AG04450 (cell line): ENCODE measurements at regions not wholly inside any gene's neighbourhood (a gene's known extent, or its start where the extent isn't known, plus 50 kb on each side); places are given as distances from the start of the nearest gene placed in this dataset.

Experiments used
- CTCF ChIA-PET: fragments of 300-600, 350-600 bp; formaldehyde crosslinking; extraction: SDS; loops from one replicate; lab custom pipeline; 2022; ENCODE audit warnings: antibody characterized with exemption, inconsistent platforms; lab: Charles Lee
- POLR2A ChIA-PET: fragments of 350-600 bp; formaldehyde crosslinking; extraction: SDS; loops from one replicate; lab custom pipeline; 2021; ENCODE audit warnings: antibody characterized with exemption, inconsistent platforms; lab: Yijun Ruan, JAX
- DNase-seq: peaks from one replicate; pipeline ENCODE4 v3.0.0-alpha.2; 2011; ENCODE audit warnings: low read depth, low spot score
- H3K27ac ChIP-seq: one replicate; pipeline ENCODE4 v1.5.1; 2012; ENCODE audit warnings: low read depth, low read length, control low read depth
- H3K27me3 ChIP-seq: one replicate; pipeline ENCODE4 v1.6.0; 2012; ENCODE audit warnings: low read length; ENCODE audit not compliant: control insufficient read depth, insufficient read depth
- H3K4me3 ChIP-seq: 2 replicates; pipeline ENCODE4 v1.5.1; 2011; ENCODE audit warnings: mild to moderate bottlenecking, low read depth, low read length, control low read depth
- H3K9me3 ChIP-seq: 2 replicates; pipeline ENCODE4 v1.5.1; 2012; ENCODE audit warnings: low read length; ENCODE audit not compliant: control insufficient read depth, insufficient read depth
- TF ChIP-seq, protein P1 (sequence below): IDR thresholded peaks from 2 replicates; pipeline ENCODE4 v1.5.1; 2011; ENCODE audit warnings: low read depth, low read length, control low read depth, inconsistent platforms

- Histone ChIP-seq H3K9me3 (no peaks in the 10 kb centered on the region; the same call in 1 of the 2 replicates), H3K27me3 (no peaks in the 10 kb centered on the region), H3K4me3 (no peak overlapping the region), H3K27ac (no peak overlapping the region)
- CTCF ChIA-PET = no interaction called here
- POLR2A ChIA-PET = no interaction called here
- DNase-seq = no peak
- TF ChIP-seq, protein P1, sequence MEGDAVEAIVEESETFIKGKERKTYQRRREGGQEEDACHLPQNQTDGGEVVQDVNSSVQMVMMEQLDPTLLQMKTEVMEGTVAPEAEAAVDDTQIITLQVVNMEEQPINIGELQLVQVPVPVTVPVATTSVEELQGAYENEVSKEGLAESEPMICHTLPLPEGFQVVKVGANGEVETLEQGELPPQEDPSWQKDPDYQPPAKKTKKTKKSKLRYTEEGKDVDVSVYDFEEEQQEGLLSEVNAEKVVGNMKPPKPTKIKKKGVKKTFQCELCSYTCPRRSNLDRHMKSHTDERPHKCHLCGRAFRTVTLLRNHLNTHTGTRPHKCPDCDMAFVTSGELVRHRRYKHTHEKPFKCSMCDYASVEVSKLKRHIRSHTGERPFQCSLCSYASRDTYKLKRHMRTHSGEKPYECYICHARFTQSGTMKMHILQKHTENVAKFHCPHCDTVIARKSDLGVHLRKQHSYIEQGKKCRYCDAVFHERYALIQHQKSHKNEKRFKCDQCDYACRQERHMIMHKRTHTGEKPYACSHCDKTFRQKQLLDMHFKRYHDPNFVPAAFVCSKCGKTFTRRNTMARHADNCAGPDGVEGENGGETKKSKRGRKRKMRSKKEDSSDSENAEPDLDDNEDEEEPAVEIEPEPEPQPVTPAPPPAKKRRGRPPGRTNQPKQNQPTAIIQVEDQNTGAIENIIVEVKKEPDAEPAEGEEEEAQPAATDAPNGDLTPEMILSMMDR = no peak
These were observed 74.1 kb upstream of the SYK start for GRCh38 chr9:90727488-90727887.

DNA sequence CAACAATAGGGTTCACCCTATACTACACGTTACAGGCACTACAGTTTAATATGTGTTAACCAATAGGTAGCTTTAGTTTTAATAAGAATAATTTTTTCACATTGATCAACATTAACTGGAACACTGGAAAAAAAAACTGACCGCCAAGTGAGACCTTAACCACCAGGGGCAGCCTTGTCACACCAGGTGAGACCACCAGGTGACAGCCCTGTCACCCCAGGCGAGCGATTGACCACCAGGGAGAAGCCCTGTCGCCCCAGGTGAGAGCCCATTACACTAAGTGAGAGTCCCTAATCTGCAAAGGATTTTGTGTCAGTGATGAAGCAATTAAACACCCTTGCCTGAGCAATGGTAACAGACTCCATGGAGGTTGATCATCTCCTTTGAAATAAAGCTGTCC is 75.4 kb upstream of the SYK start:
- CTCF ChIA-PET = no interaction called here

DNA sequence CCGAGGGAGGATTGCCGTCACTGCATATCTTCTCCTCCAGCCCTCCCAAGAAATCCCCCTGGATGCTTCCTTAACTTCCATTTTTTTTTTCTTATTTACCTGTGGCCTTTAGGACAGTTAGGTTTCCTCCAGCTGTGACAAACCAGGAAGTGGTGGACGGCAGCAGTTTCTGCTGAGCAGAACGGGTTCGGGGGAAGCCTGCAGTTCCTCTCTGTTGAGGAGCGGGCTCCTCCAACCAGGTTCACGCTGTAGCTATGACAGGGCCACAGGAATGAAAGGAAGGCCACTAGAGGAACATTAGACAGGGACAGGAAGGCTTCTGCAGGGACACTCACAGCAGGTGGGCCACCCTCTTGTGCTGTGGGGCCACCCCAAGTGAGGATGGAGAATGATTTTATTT is 76.7 kb upstream of the SYK start:
- ChIA-PET POLR2A (no interaction called here), CTCF (no interaction called here)
- DNase-seq = no peak
- Histone ChIP-seq H3K9me3 (no peaks in the 10 kb centered on the region; the same call in 1 of the 2 replicates), H3K27ac (no peak overlapping the region), H3K27me3 (no peaks in the 10 kb centered on the region), H3K4me3 (no peak overlapping the region)
- TF ChIP-seq, protein P1 = no peak

More for the DNA sequence above, 75.4 kb upstream of the SYK start:
- H3K27ac ChIP-seq = no peak overlapping the region
- TF ChIP-seq, protein P1 = no peak
- no peaks in the 10 kb centered on the region for H3K27me3 ChIP-seq
- no peaks in the 10 kb centered on the region; the same call in 1 of the 2 replicates for H3K9me3 ChIP-seq
- DNase-seq = no peak
- no peak overlapping the region for H3K4me3 ChIP-seq
- POLR2A ChIA-PET = no interaction called here

DNA sequence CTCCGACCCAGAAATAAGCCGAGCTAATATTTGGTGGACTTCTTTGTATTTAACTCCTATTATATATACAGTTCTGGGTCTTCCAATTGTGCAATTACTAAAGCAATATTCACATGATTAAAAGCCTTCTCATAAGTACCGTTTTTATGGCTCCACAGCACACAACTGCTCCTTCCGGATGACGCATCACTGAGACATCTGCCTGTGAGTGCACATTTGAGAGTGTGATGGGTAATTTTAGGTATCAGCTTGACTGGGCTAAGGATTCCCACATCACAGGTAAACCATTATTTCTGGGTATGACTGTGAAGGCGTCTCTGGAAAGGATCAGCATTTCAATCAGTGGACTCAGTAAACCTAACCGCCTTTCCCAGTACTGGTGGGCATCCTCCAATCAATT is 77.5 kb upstream of the SYK start:
- Histone ChIP-seq H3K4me3 (no peak overlapping the region), H3K27ac (no peak overlapping the region), H3K9me3 (no peaks in the 10 kb centered on the region), H3K27me3 (no peaks in the 10 kb centered on the region)
- POLR2A ChIA-PET = no interaction called here
- TF ChIP-seq, protein P1 = no peak
- CTCF ChIA-PET = no interaction called here
- DNase-seq = no peak

DNA sequence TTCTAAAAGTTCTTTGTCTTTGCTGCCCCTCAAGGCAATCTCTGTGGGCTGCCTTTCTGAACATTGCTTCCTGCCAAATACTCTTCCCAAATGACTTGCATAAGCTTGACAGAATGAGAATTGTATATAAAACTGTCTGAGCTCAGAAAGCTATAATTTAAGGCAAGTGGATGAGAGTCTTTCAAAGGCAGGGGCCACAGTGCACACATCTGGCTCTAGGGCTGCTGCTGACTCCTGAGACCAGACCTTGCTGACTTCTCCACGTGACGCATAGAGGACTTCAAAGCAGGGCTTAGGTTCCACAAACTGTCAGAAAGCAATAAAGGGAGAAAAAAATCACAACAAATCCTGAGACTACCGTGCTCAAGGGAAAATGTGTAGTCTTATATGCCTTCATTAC is 79.4 kb upstream of the DIRAS2 start:
- CTCF ChIA-PET = no interaction called here
- POLR2A ChIA-PET = no interaction called here
- no peaks in the 10 kb centered on the region for H3K9me3 ChIP-seq
- TF ChIP-seq, protein P1 = no peak
- H3K27me3 ChIP-seq = no peaks in the 10 kb centered on the region
- no peak overlapping the region for H3K27ac ChIP-seq
- DNase-seq = no peak
- H3K4me3 ChIP-seq = no peak overlapping the region
